Transverse colon (tissue), 4 donors: ENCODE measurements at regions not wholly inside any gene's neighbourhood (a gene's known extent, or its start where the extent isn't known, plus 50 kb on each side); places are given as distances from the start of the nearest gene placed in this dataset.

Source experiments
- DNase-seq: peaks from one replicate; pipeline ENCODE4 v3.0.0-alpha.2; 2019
- H3K27ac ChIP-seq, 4 donors: fragments of 200-600 bp; sonication (generic); 2 replicates each; pipeline ENCODE4 v1.5.1; 2016 to 2018; ENCODE audit warnings: inconsistent platforms in 4 of 4
- H3K27me3 ChIP-seq: fragments of 200-600 bp; sonication (generic); 2 replicates; pipeline ENCODE4 v1.5.1; 2017; ENCODE audit warnings: inconsistent platforms
- H3K36me3 ChIP-seq, 4 donors: fragments of 200-600 bp; sonication (generic); 2 replicates each; pipeline ENCODE4 v1.5.1; 2017 to 2019; ENCODE audit warnings: inconsistent platforms in 4 of 4
- H3K4me1 ChIP-seq, 4 donors: fragments of 200-600 bp; sonication (generic); 2 replicates each; pipeline ENCODE4 v1.5.1; 2017 to 2020; ENCODE audit warnings: inconsistent platforms in 4 of 4
- H3K4me3 ChIP-seq, 4 donors: fragments of 200-600 bp; sonication (generic); 1 replicate in 1 of 4; 2 replicates in 3 of 4; pipeline versions ENCODE4 v1.5.1 to v1.6.1; 2017 to 2019; ENCODE audit warnings: inconsistent platforms in 4 of 4
- H3K9me3 ChIP-seq, 2 donors: fragments of 200-600 bp; sonication (generic); 2 replicates each; pipeline ENCODE4 v1.5.1; 2017 to 2019; ENCODE audit warnings: inconsistent platforms in 2 of 2
- EP300 ChIP-seq: sonication (generic); formaldehyde crosslinking; IDR thresholded peaks from one replicate; pipeline ENCODE4 v1.6.1; 2017; ENCODE audit warnings: antibody characterized with exemption, low read depth
- POLR2A ChIP-seq: fragments of 450-650 bp; IDR thresholded peaks from one replicate; pipeline ENCODE4 v1.6.1; 2016; ENCODE audit warnings: antibody characterized with exemption, mild to moderate bottlenecking, moderate library complexity
- POLR2AphosphoS5 ChIP-seq, 3 donors: sonication (generic); formaldehyde crosslinking; IDR thresholded peaks; one replicate each; pipeline ENCODE4 v1.6.1; 2016; ENCODE audit warnings: antibody characterized with exemption in 3 of 3
- WGBS, 2 donors: methylation state at CpG; one replicate each; pipeline ENCODE4 v1.1.5; 2018; ENCODE audit warnings: low coverage in 1 of 2; 5-methylcytosine and 5-hydroxymethylcytosine counted together
- in situ Hi-C, 4 donors: fragments of 200-750 bp; cut with MboI; loops; one replicate each; pipeline versions ENCODE4 v1.15.0 to v1.15.1; 2017; ENCODE audit warnings: low sequenced_read_pairs in 3 of 4, low pct_ligation_motif_present in 1 of 4, low pct_unique_long_range_greater_than_20kb in 1 of 4
- intact Hi-C: fragments of 100-400 bp; cut with DNase I; formaldehyde crosslinking; loops from one replicate; pipeline ENCODE4 v1.15.1; 2023; ENCODE audit warnings: low total_unique reads
- TF ChIP-seq, protein P1 (sequence below), 5 experiments: fragments of 200-600 bp in 3 of 5; fragments of 450-650 bp in 2 of 5; sonication (generic) in 3 of 5; IDR thresholded peaks; 1 replicate in 2 of 5; 2 replicates in 3 of 5; pipeline ENCODE4 v1.5.1; 2016 to 2017; ENCODE audit warnings: antibody characterized with exemption in 5 of 5, inconsistent platforms in 3 of 5, mild to moderate bottlenecking in 2 of 5, moderate library complexity in 1 of 5

DNA sequence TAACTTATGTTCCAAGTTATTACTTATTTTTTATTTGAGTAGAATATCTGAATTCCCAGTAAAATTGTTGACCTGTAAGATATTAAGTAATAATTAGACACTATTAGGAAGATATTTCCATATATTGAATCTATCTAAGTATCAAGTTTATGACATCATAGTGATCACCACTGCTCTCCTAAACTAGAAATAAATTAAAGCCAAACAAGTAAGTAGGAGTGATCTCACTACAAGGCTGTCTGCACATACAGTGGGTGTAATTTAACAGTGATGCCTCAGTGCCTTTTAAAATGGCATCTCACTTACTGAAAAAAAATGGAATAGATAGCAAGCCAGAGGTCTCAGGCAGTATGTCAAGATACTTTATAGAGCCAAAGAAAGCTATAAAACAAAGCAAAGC lies 789.6 kb downstream of the KCTD16 start:
- DNase-seq = no peak
- TF ChIP-seq POLR2A (no peak), POLR2AphosphoS5 (IDR thresholded peaks at IDR 0.05) (no peak), EP300 (no peak)
- TF ChIP-seq, protein P1, sequence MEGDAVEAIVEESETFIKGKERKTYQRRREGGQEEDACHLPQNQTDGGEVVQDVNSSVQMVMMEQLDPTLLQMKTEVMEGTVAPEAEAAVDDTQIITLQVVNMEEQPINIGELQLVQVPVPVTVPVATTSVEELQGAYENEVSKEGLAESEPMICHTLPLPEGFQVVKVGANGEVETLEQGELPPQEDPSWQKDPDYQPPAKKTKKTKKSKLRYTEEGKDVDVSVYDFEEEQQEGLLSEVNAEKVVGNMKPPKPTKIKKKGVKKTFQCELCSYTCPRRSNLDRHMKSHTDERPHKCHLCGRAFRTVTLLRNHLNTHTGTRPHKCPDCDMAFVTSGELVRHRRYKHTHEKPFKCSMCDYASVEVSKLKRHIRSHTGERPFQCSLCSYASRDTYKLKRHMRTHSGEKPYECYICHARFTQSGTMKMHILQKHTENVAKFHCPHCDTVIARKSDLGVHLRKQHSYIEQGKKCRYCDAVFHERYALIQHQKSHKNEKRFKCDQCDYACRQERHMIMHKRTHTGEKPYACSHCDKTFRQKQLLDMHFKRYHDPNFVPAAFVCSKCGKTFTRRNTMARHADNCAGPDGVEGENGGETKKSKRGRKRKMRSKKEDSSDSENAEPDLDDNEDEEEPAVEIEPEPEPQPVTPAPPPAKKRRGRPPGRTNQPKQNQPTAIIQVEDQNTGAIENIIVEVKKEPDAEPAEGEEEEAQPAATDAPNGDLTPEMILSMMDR (IDR thresholded peaks at IDR 0.05) = no peak
- H3K4me3 ChIP-seq = no peak overlapping the region
- H3K27ac ChIP-seq = no peak overlapping the region
- no peaks in the 10 kb centered on the region for H3K4me1 ChIP-seq
- intact Hi-C loops (no loop called here), in situ Hi-C loops (no loop called here)
- H3K9me3 ChIP-seq = no peaks in the 10 kb centered on the region
- no peaks in the 10 kb centered on the region for H3K36me3 ChIP-seq
- no peaks in the 10 kb centered on the region for H3K27me3 ChIP-seq

DNA sequence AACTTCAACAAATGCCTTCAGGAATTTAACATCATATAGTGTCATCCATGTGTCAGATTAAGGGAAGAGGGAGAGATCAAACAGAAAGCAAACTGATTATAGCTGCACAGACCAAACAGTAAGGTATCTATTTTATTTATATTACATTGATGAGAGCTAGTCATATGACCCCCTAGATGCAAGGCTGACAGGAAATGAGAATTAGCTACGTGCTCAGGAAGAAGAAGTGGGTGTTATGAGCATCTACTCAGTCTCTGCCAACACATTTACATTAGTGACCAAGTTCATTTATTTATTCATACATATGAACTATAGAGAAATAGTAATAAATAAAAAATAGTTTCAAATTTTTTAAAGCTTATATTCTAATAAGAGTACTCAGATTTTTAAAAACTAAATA lies 787.3 kb downstream of the KCTD16 start:
- Histone ChIP-seq H3K4me1 (no peaks in the 10 kb centered on the region), H3K36me3 (no peaks in the 10 kb centered on the region), H3K27me3 (no peaks in the 10 kb centered on the region), H3K4me3 (no peak overlapping the region), H3K27ac (no peak overlapping the region), H3K9me3 (no peaks in the 10 kb centered on the region)
- intact Hi-C loops (no loop called here), in situ Hi-C loops (no loop called here)
- WGBS, 2 donors = 40 to 42% methylated on average over 1 of the region's 1 CpG
- no peak for DNase-seq
- TF ChIP-seq EP300 (no peak), POLR2A (no peak), POLR2AphosphoS5 (IDR thresholded peaks at IDR 0.05) (no peak)
- TF ChIP-seq, protein P1 (IDR thresholded peaks at IDR 0.05) = no peak

DNA sequence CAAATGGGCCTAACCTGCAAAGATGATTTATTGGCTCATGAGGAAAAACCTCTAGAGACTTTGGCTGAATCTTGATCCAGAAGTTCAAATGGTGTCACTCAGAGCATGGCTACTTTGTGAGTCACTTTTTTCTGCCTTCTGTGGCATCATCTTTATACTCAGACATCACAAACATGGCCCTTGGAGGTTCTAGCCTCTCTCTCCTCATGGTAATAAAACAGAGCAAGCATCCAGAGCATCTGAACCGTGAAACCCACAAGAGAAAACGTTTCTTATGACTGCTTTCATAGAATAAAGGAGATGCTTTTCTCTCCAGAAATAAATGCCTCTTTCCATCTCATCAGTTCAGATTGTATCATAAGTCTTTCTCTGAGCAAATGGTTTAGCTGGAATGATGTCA lies 780.3 kb downstream of the KCTD16 start:
- in situ Hi-C loops = no loop called here
- intact Hi-C loops = no loop called here
- TF ChIP-seq, protein P1 (IDR thresholded peaks at IDR 0.05) = no peak
- TF ChIP-seq POLR2AphosphoS5 (IDR thresholded peaks at IDR 0.05) = no peak
- no peak for TF ChIP-seq EP300
- no peak for TF ChIP-seq POLR2A
- no peak overlapping the region for H3K4me3 ChIP-seq
- no peak for DNase-seq
- no peaks in the 10 kb centered on the region for H3K4me1 ChIP-seq
- no peaks in the 10 kb centered on the region for H3K27me3 ChIP-seq
- 44 to 67% methylated on average over 2 of the region's 2 CpGs for WGBS, 2 donors
- H3K36me3 ChIP-seq = no peaks in the 10 kb centered on the region
- no peak overlapping the region for H3K27ac ChIP-seq
- no peaks in the 10 kb centered on the region for H3K9me3 ChIP-seq

GRCh38 chr5:144947023-144947422 lies 776.4 kb downstream of the KCTD16 start:
- H3K4me3 ChIP-seq = no peak overlapping the region
- WGBS, 2 donors = 68 to 75% methylated on average over 2 of the region's 2 CpGs
- no peaks in the 10 kb centered on the region for H3K9me3 ChIP-seq
- H3K27me3 ChIP-seq = no peaks in the 10 kb centered on the region
- no peaks in the 10 kb centered on the region for H3K4me1 ChIP-seq
- no peaks in the 10 kb centered on the region for H3K36me3 ChIP-seq
- intact Hi-C loops = no loop called here
- in situ Hi-C loops = no loop called here
- DNase-seq = no peak
- no peak overlapping the region for H3K27ac ChIP-seq
- TF ChIP-seq EP300 (no peak), POLR2AphosphoS5 (IDR thresholded peaks at IDR 0.05) (no peak), POLR2A (no peak)
- TF ChIP-seq, protein P1 (IDR thresholded peaks at IDR 0.05) = no peak
